Duodenal mucosa (tissue), 2 donors: ENCODE measurements at regions not wholly inside any gene's neighbourhood (a gene's known extent, or its start where the extent isn't known, plus 50 kb on each side); places are given as distances from the start of the nearest gene placed in this dataset.

Experiments used
- H3K27ac ChIP-seq: one replicate; pipeline ENCODE4 v1.7.0; 2013; ENCODE audit warnings: low read depth, low read length
- H3K27me3 ChIP-seq, 2 donors: one replicate each; pipeline ENCODE4 v1.7.0; 2013; ENCODE audit warnings: low read length in 2 of 2, control low read depth in 1 of 2; ENCODE audit not compliant: insufficient read depth in 2 of 2, control insufficient read depth in 1 of 2
- H3K36me3 ChIP-seq, 2 donors: one replicate each; pipeline ENCODE4 v1.7.0; 2013; ENCODE audit warnings: low read length in 2 of 2, control low read depth in 1 of 2; ENCODE audit not compliant: insufficient read depth in 2 of 2, control insufficient read depth in 1 of 2
- H3K4me1 ChIP-seq, 2 donors: one replicate each; pipeline ENCODE4 v1.7.0; 2013; ENCODE audit warnings: low read length in 2 of 2, control low read depth in 1 of 2; ENCODE audit not compliant: insufficient read depth in 2 of 2, control insufficient read depth in 1 of 2
- H3K4me3 ChIP-seq, 2 donors: one replicate each; pipeline ENCODE4 v1.7.0; 2013; ENCODE audit warnings: low read length in 2 of 2, low read depth in 1 of 2
- H3K9ac ChIP-seq, 2 donors: one replicate each; pipeline ENCODE4 v1.7.0; 2013; ENCODE audit warnings: low read length in 2 of 2, low read depth in 1 of 2
- H3K9me3 ChIP-seq, 2 donors: one replicate each; pipeline ENCODE4 v1.7.0; 2013; ENCODE audit warnings: low read length in 2 of 2, control low read depth in 1 of 2; ENCODE audit not compliant: control insufficient read depth in 1 of 2

DNA sequence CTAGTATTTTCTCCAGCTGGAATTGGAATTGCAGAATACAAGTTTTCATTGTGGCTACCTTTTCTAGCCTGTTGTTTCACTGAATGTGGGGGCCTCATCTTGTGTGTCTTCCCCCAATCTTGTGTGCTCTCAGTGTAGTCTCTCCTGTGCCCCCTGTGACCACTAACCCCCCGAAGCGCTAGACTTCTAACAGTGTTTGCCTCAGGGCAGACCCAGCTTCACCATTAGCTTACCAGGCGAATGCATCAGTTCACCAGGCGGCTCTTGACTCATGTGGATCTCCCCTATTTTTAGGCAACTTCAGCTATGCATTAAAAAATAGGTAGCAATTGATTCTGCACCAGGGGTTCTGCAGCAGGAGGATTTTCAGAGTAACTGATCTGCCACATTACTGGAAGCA is 376.2 kb upstream of the MEIS1 start:
- Histone ChIP-seq H3K27ac (no peak overlapping the region), H3K4me1 (no peaks in the 10 kb centered on the region), H3K36me3 (no peaks in the 10 kb centered on the region), H3K4me3 (no peak overlapping the region), H3K9me3 (no peaks in the 10 kb centered on the region), H3K27me3 (no peaks in the 10 kb centered on the region), H3K9ac (no peak overlapping the region)

DNA sequence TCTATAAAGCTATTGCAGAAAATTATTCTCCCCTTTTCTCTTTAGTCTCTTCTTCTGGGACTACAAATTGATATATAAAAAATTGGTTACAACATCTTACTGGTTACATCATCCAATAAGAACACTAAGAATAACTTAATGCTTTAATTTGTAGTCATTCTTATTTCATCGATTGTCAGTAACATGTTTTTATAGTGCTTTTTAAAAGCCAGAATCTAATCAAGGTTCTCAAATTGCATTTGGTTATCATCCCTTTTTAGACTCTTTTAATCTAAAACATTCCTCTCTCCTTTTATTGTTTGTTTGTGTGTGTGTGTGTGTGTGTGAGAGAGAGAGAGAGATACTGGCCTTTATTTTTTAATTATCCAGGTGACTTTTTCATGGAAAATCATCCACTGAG is 377.1 kb upstream of the MEIS1 start:
- Histone ChIP-seq H3K27me3 (no peaks in the 10 kb centered on the region), H3K27ac (no peak overlapping the region), H3K36me3 (no peaks in the 10 kb centered on the region), H3K9ac (no peak overlapping the region), H3K4me1 (no peaks in the 10 kb centered on the region), H3K9me3 (no peaks in the 10 kb centered on the region), H3K4me3 (no peak overlapping the region)

DNA sequence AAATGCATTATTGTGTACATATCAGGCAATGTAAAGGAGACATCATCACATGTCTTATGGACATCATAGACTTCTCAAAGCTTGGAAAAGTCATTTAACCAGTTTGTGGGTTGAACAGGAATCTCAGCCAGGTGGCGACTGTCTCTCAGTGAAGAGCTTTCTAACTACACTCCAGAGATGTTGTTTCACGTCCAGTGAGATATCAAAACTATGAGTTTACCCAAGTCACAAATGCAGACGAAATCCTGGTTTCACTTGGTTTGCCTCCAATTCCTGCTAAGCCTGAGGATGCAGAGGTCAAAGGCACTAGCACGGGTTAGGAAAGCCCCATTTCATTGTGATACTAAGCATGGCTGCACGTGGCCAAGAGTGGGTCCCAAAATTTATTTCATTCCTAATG is 384.5 kb upstream of the MEIS1 start:
- Histone ChIP-seq H3K27ac (no peak overlapping the region), H3K36me3 (no peaks in the 10 kb centered on the region), H3K9me3 (no peaks in the 10 kb centered on the region), H3K27me3 (no peaks in the 10 kb centered on the region), H3K4me3 (no peak overlapping the region), H3K4me1 (no peaks in the 10 kb centered on the region), H3K9ac (no peak overlapping the region)

DNA sequence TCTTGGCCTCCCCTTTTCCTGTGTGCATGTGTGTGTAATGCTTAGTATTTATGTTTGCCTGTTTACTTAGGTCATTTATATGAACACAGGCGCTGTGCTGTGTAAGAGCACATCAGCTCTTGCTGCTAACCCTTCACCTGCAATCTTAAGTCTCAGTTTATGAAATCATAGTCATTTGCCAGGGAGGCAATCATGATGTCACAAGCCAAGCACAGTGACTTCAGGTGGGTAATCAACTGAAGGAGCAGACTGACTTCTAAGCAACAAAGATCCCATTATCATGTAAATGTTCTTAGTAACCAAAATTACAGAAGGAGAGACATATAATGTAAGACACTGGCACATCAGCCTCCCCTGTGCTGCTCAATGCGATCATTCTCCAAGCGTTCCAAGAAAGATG is 386.3 kb upstream of the MEIS1 start:
- Histone ChIP-seq H3K27me3 (no peaks in the 10 kb centered on the region), H3K9ac (no peak overlapping the region), H3K9me3 (no peaks in the 10 kb centered on the region), H3K4me3 (no peak overlapping the region), H3K36me3 (no peaks in the 10 kb centered on the region), H3K27ac (no peak overlapping the region), H3K4me1 (no peaks in the 10 kb centered on the region)

DNA sequence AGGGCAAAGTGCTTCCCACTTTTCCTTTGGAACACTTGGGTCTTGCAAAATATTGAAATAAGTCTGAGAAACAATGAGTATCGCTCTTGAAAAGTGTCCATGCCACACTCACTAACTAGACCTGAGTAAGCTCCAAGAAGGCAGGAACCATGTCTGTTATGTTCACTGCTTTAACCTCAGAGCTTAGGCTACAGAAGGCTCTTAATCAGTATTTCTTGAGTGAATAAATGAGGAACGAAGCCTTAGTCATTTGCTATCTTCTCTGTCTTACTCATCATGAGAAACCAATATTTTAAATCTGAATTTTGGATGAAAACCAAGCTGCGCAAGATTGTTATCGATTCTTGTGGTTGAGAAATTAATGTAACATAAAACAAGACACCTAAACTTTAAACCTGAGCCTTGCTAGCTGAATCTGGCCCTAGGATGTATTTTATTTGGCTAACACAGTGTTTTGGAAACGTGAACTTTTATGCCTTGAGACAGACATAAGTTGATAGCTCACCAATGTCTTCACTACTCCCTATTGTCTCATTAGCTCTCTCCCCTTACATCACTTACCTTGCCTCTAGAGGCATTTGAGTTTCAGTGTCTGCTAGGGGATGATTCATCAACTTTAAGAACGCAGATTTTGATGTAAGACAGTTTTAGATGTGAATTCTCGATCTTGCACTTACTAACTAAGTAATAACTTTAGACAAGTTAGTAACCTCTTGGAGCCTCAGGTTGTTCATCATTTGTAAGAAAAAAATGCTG is 392.8 kb upstream of the MEIS1 start:
- Histone ChIP-seq H3K9ac (no peak overlapping the region), H3K36me3 (no peaks in the 10 kb centered on the region), H3K9me3 (no peaks in the 10 kb centered on the region), H3K27ac (no peak overlapping the region), H3K27me3 (no peaks in the 10 kb centered on the region), H3K4me3 (no peak overlapping the region), H3K4me1 (no peaks in the 10 kb centered on the region)

- Histone ChIP-seq H3K9ac (no peak overlapping the region), H3K4me3 (no peak overlapping the region), H3K27ac (no peak overlapping the region), H3K27me3 (no peaks in the 10 kb centered on the region), H3K4me1 (no peaks in the 10 kb centered on the region), H3K36me3 (no peaks in the 10 kb centered on the region), H3K9me3 (no peaks in the 10 kb centered on the region)
Measured at GRCh38 chr2:66036948-66037347, 398.0 kb upstream of the MEIS1 start.

GRCh38 chr2:66034467-66034866 is 400.5 kb upstream of the MEIS1 start:
- H3K27me3 ChIP-seq = no peaks in the 10 kb centered on the region
- H3K4me3 ChIP-seq = no peak overlapping the region
- no peak overlapping the region for H3K27ac ChIP-seq
- no peaks in the 10 kb centered on the region for H3K36me3 ChIP-seq
- no peak overlapping the region for H3K9ac ChIP-seq
- no peaks in the 10 kb centered on the region for H3K4me1 ChIP-seq
- H3K9me3 ChIP-seq = no peaks in the 10 kb centered on the region

- Histone ChIP-seq H3K9me3 (no peaks in the 10 kb centered on the region), H3K9ac (no peak overlapping the region), H3K27me3 (no peaks in the 10 kb centered on the region), H3K27ac (no peak overlapping the region), H3K4me1 (no peaks in the 10 kb centered on the region), H3K4me3 (no peak overlapping the region), H3K36me3 (no peaks in the 10 kb centered on the region)
Measured at GRCh38 chr2:66032226-66032775, 402.6 kb upstream of the MEIS1 start.

GRCh38 chr2:66031236-66031635 is 403.7 kb upstream of the MEIS1 start:
- H3K4me3 ChIP-seq = no peak overlapping the region
- H3K4me1 ChIP-seq = no peaks in the 10 kb centered on the region
- no peaks in the 10 kb centered on the region for H3K27me3 ChIP-seq
- H3K36me3 ChIP-seq = no peaks in the 10 kb centered on the region
- no peaks in the 10 kb centered on the region for H3K9me3 ChIP-seq
- H3K27ac ChIP-seq = no peak overlapping the region
- H3K9ac ChIP-seq = no peak overlapping the region

DNA sequence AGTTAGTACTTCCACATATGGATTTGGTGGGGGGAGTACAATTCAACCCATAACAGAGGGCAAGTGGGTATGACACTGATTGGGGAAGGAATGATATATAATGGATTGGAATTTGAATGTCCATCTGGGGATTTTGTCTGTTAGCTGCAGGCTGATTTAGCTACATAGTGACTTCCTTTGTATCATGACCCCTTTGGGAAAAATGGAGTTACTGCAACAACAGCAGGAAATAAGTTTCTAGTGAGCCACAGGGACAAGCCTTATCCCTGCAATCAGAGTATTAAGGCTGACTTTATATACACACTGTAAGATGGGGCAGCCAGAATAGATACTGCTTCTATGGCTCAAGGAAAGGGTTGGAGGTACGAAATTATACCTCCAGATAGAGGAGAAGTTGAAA is 404.4 kb upstream of the MEIS1 start:
- no peaks in the 10 kb centered on the region for H3K36me3 ChIP-seq
- H3K4me1 ChIP-seq = no peaks in the 10 kb centered on the region
- no peak overlapping the region for H3K4me3 ChIP-seq
- no peak overlapping the region for H3K27ac ChIP-seq
- H3K9me3 ChIP-seq = no peaks in the 10 kb centered on the region
- no peak overlapping the region for H3K9ac ChIP-seq
- H3K27me3 ChIP-seq = no peaks in the 10 kb centered on the region
